GM06990 (cell line): ENCODE measurements at regions not wholly inside any gene's neighbourhood (a gene's known extent, or its start where the extent isn't known, plus 50 kb on each side); places are given as distances from the start of the nearest gene placed in this dataset.

Source experiments
- DNase-seq: peaks from one replicate; pipeline ENCODE4 v3.0.0-alpha.2; 2011; ENCODE audit not compliant: insufficient read length; ENCODE audit errors: extremely low read depth
- H3K27me3 ChIP-seq: replicated peaks from 2 replicates; pipeline ENCODE4 v1.6.0; 2011; ENCODE audit warnings: low read length; ENCODE audit not compliant: control insufficient read depth, insufficient read depth
- H3K36me3 ChIP-seq: 2 replicates; pipeline ENCODE4 v1.5.1; 2011; ENCODE audit warnings: low read length; ENCODE audit not compliant: control insufficient read depth, insufficient read depth
- H3K4me3 ChIP-seq: replicated peaks from 2 replicates; pipeline ENCODE4 v1.5.1; 2011; ENCODE audit warnings: low read depth, mild to moderate bottlenecking, control low read depth, low read length
- CTCF ChIP-seq: IDR thresholded peaks from 2 replicates; pipeline ENCODE4 v1.5.1; 2011; ENCODE audit warnings: low read length, control low read depth, mild to moderate bottlenecking, inconsistent platforms; ENCODE audit not compliant: insufficient read depth, poor library complexity, severe bottlenecking

- TF ChIP-seq CTCF: no peak
- no peak for DNase-seq
- Histone ChIP-seq H3K4me3 (no peak overlapping the region), H3K36me3 (no peaks in the 10 kb centered on the region), H3K27me3 (no peaks in the 10 kb centered on the region)
Measured at GRCh38 chr4:24282446-24282845, 301.9 kb downstream of the DHX15 start.

- DNase-seq: no peak
- H3K4me3 ChIP-seq: no peak overlapping the region
- no peaks in the 10 kb centered on the region for H3K27me3 ChIP-seq
- TF ChIP-seq CTCF: no peak
- H3K36me3 ChIP-seq: no peaks in the 10 kb centered on the region
Measured at GRCh38 chr4:24279911-24280375, 304.4 kb downstream of the DHX15 start.

GRCh38 chr4:24279469-24279868 lies 304.9 kb downstream of the DHX15 start:
- Histone ChIP-seq H3K36me3 (no peaks in the 10 kb centered on the region), H3K4me3 (no peak overlapping the region), H3K27me3 (no peaks in the 10 kb centered on the region)
- TF ChIP-seq CTCF: no peak
- DNase-seq: no peak

GRCh38 chr4:24278693-24279092 lies 305.7 kb downstream of the DHX15 start:
- Histone ChIP-seq H3K4me3 (no peak overlapping the region), H3K27me3 (no peaks in the 10 kb centered on the region), H3K36me3 (no peaks in the 10 kb centered on the region)
- TF ChIP-seq CTCF: no peak
- no peak for DNase-seq

GRCh38 chr4:24274381-24274941 lies 309.9 kb downstream of the DHX15 start:
- DNase-seq: no peak
- H3K36me3 ChIP-seq: no peaks in the 10 kb centered on the region
- no peaks in the 10 kb centered on the region for H3K27me3 ChIP-seq
- TF ChIP-seq CTCF: no peak
- no peak overlapping the region for H3K4me3 ChIP-seq

GRCh38 chr4:24273136-24273535 lies 311.2 kb downstream of the DHX15 start:
- Histone ChIP-seq H3K4me3 (no peak overlapping the region), H3K36me3 (no peaks in the 10 kb centered on the region), H3K27me3 (no peaks in the 10 kb centered on the region)
- no peak for DNase-seq
- no peak for TF ChIP-seq CTCF
